CD14-positive monocyte (primary cell): ENCODE measurements at regions not wholly inside any gene's neighbourhood (a gene's known extent, or its start where the extent isn't known, plus 50 kb on each side); places are given as distances from the start of the nearest gene placed in this dataset.

Experiments
- DNase-seq, 3 donors: peaks; one replicate each; pipeline ENCODE4 v3.0.0-alpha.2; 2011 to 2022
- H2AFZ ChIP-seq: 2 replicates; pipeline ENCODE4 v1.6.0; 2012; ENCODE audit warnings: mild to moderate bottlenecking, low read depth, low read length, inconsistent platforms; ENCODE audit not compliant: insufficient read depth, poor library complexity, severe bottlenecking
- H3K27ac ChIP-seq, 2 donors: 1 replicate in 1 of 2; 2 replicates in 1 of 2; pipeline ENCODE4 v1.5.1; 2012 to 2013; ENCODE audit warnings: low read length in 2 of 2, control low read depth in 1 of 2, inconsistent platforms in 1 of 2, low read depth in 1 of 2, mild to moderate bottlenecking in 1 of 2
- H3K27me3 ChIP-seq, 2 donors: one replicate each; pipeline versions ENCODE4 v1.6.0 to v1.6.1; 2011 to 2013; ENCODE audit warnings: low read length in 2 of 2; ENCODE audit not compliant: control insufficient read depth in 2 of 2, insufficient read depth in 2 of 2
- H3K36me3 ChIP-seq, 2 donors: replicated peaks in 1 of 2; 1 replicate in 1 of 2; 2 replicates in 1 of 2; pipeline versions ENCODE4 v1.5.1 to v1.6.1; 2012 to 2013; ENCODE audit warnings: low read length in 2 of 2, control low read depth in 1 of 2, inconsistent platforms in 1 of 2, mild to moderate bottlenecking in 1 of 2; ENCODE audit not compliant: insufficient read depth in 2 of 2, control insufficient read depth in 1 of 2
- H3K4me1 ChIP-seq, 2 donors: 1 replicate in 1 of 2; 2 replicates in 1 of 2; pipeline versions ENCODE4 v1.5.1 to v1.6.1; 2012 to 2013; ENCODE audit warnings: low read length in 2 of 2, control low read depth in 1 of 2, inconsistent platforms in 1 of 2, mild to moderate bottlenecking in 1 of 2, moderate library complexity in 1 of 2; ENCODE audit not compliant: insufficient read depth in 2 of 2, control insufficient read depth in 1 of 2
- H3K4me2 ChIP-seq: replicated peaks from 2 replicates; pipeline ENCODE3; 2012; ENCODE audit warnings: low read length, moderate library complexity, mild to moderate bottlenecking; ENCODE audit not compliant: poor library complexity, severe bottlenecking; ENCODE audit errors: extremely low read depth
- H3K4me3 ChIP-seq, 3 experiments: fragments of 200-600 bp in 1 of 3; sonication (generic) in 1 of 3; replicated peaks in 1 of 3; 1 replicate in 2 of 3; 2 replicates in 1 of 3; pipeline ENCODE4 v1.5.1; 2011 to 2013; ENCODE audit warnings: low read length in 3 of 3, mild to moderate bottlenecking in 3 of 3, control low read depth in 2 of 3, low read depth in 2 of 3, inconsistent platforms in 1 of 3, moderate library complexity in 1 of 3
- H3K79me2 ChIP-seq: 2 replicates; pipeline ENCODE4 v1.6.0; 2012; ENCODE audit warnings: mild to moderate bottlenecking, control low read depth, inconsistent platforms, low read length, moderate library complexity; ENCODE audit not compliant: insufficient read depth
- H3K9ac ChIP-seq: 2 replicates; pipeline ENCODE4 v1.6.0; 2017; ENCODE audit warnings: low read length, mild to moderate bottlenecking; ENCODE audit not compliant: insufficient read depth, poor library complexity, severe bottlenecking
- H3K9me3 ChIP-seq, 2 donors: replicated peaks in 1 of 2; 1 replicate in 1 of 2; 2 replicates in 1 of 2; pipeline versions ENCODE4 v1.5.1 to v1.6.1; 2012 to 2013; ENCODE audit warnings: low read length in 2 of 2, control low read depth in 1 of 2; ENCODE audit not compliant: control insufficient read depth in 1 of 2, insufficient read depth in 1 of 2
- H4K20me1 ChIP-seq: 2 replicates; pipeline ENCODE4 v1.6.0; 2012; ENCODE audit warnings: mild to moderate bottlenecking, low read length, control low read depth, moderate library complexity; ENCODE audit not compliant: insufficient read depth
- H3K27ac Mint-ChIP-seq, 7 donors: one replicate each; pipeline ENCODE4 v1.8.0; 2020; ENCODE audit warnings: mild to moderate bottlenecking in 7 of 7, mixed read lengths in 7 of 7, moderate library complexity in 6 of 7, inconsistent platforms in 2 of 7
- H3K27me3 Mint-ChIP-seq, 3 donors: one replicate each; pipeline ENCODE4 v1.8.0; 2021 to 2022; ENCODE audit warnings: low read depth in 3 of 3, mild to moderate bottlenecking in 3 of 3, mixed read lengths in 3 of 3, moderate library complexity in 3 of 3, inconsistent platforms in 1 of 3
- H3K36me3 Mint-ChIP-seq, 2 donors: one replicate each; pipeline ENCODE4 v1.8.0; 2020; ENCODE audit warnings: mixed read lengths in 2 of 2, inconsistent platforms in 1 of 2, mild to moderate bottlenecking in 1 of 2
- H3K4me1 Mint-ChIP-seq: one replicate; pipeline ENCODE4 v1.8.0; 2020; ENCODE audit warnings: mild to moderate bottlenecking, mixed read lengths
- H3K4me3 Mint-ChIP-seq, 2 donors: one replicate each; pipeline ENCODE4 v1.8.0; 2020; ENCODE audit warnings: mild to moderate bottlenecking in 2 of 2, mixed read lengths in 2 of 2, moderate library complexity in 1 of 2
- H3K9me3 Mint-ChIP-seq, 7 donors: one replicate each; pipeline ENCODE4 v1.8.0; 2020 to 2022; ENCODE audit warnings: mixed read lengths in 7 of 7, mild to moderate bottlenecking in 6 of 7, moderate library complexity in 6 of 7, inconsistent platforms in 2 of 7
- WGBS: methylation state at CpG from one replicate; pipeline ENCODE4 v1.1.5; 2013; ENCODE audit warnings: missing lambda C conversion rate; ENCODE audit not compliant: insufficient coverage; 5-methylcytosine and 5-hydroxymethylcytosine counted together
- intact Hi-C, 2 donors: fragments of 100-400 bp; cut with micrococcal nuclease; formaldehyde crosslinking; loops; one replicate each; pipeline versions ENCODE4 v1.15.0 to v1.15.1; 2023
- TF ChIP-seq, protein P1 (sequence below): fragments of 200-600 bp; IDR thresholded peaks from one replicate; pipeline ENCODE4 v1.8.0; 2022; ENCODE audit warnings: antibody characterized with exemption, mild to moderate bottlenecking

- H3K27me3 ChIP-seq = no peaks in the 10 kb centered on the region
- no peaks in the 10 kb centered on the region for H3K36me3 ChIP-seq
- intact Hi-C loops = no loop called here
- no peaks in the 10 kb centered on the region for H4K20me1 ChIP-seq
- no peak for DNase-seq
- H3K4me3 Mint-ChIP-seq = no peak overlapping the region
- no peak overlapping the region for H3K4me3 ChIP-seq
- no peaks in the 10 kb centered on the region for H3K79me2 ChIP-seq
- no peak overlapping the region for H3K4me2 ChIP-seq
- H3K27ac ChIP-seq = no peak overlapping the region
- no peaks in the 10 kb centered on the region for H3K4me1 Mint-ChIP-seq
- H3K4me1 ChIP-seq = no peaks in the 10 kb centered on the region
- peaks cover 0 to 4% (median 3%) of the 10 kb centered on the region in 3 donors for H3K27me3 Mint-ChIP-seq
- no peaks in the 10 kb centered on the region for H3K9me3 ChIP-seq
- no peak overlapping the region for H3K9ac ChIP-seq
- H3K36me3 Mint-ChIP-seq = no peaks in the 10 kb centered on the region
- H3K9me3 Mint-ChIP-seq = peaks cover 0 to 4% (median 0%) of the 10 kb centered on the region in 7 donors
- TF ChIP-seq, protein P1, sequence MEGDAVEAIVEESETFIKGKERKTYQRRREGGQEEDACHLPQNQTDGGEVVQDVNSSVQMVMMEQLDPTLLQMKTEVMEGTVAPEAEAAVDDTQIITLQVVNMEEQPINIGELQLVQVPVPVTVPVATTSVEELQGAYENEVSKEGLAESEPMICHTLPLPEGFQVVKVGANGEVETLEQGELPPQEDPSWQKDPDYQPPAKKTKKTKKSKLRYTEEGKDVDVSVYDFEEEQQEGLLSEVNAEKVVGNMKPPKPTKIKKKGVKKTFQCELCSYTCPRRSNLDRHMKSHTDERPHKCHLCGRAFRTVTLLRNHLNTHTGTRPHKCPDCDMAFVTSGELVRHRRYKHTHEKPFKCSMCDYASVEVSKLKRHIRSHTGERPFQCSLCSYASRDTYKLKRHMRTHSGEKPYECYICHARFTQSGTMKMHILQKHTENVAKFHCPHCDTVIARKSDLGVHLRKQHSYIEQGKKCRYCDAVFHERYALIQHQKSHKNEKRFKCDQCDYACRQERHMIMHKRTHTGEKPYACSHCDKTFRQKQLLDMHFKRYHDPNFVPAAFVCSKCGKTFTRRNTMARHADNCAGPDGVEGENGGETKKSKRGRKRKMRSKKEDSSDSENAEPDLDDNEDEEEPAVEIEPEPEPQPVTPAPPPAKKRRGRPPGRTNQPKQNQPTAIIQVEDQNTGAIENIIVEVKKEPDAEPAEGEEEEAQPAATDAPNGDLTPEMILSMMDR = no peak
- no peak overlapping the region for H2AFZ ChIP-seq
- 94% methylated on average over 1 of the region's 1 CpG for WGBS
- no peak overlapping the region for H3K27ac Mint-ChIP-seq
Measured at GRCh38 chr15:85932391-85932790, 137.7 kb upstream of the KLHL25 start.

- DNase-seq = no peak
- Histone ChIP-seq H3K4me1 (no peaks in the 10 kb centered on the region), H3K4me2 (no peak overlapping the region), H3K9ac (no peak overlapping the region), H3K4me3 (no peak overlapping the region), H4K20me1 (no peaks in the 10 kb centered on the region), H3K9me3 (no peaks in the 10 kb centered on the region), H2AFZ (no peak overlapping the region), H3K36me3 (no peaks in the 10 kb centered on the region), H3K79me2 (no peaks in the 10 kb centered on the region), H3K27me3 (no peaks in the 10 kb centered on the region), H3K27ac (no peak overlapping the region)
- H3K4me3 Mint-ChIP-seq = no peak overlapping the region
- H3K9me3 Mint-ChIP-seq = peaks cover 0 to 4% (median 0%) of the 10 kb centered on the region in 7 donors
- H3K36me3 Mint-ChIP-seq = no peaks in the 10 kb centered on the region
- no peaks in the 10 kb centered on the region for H3K4me1 Mint-ChIP-seq
- peaks cover 0 to 5% (median 3%) of the 10 kb centered on the region in 3 donors for H3K27me3 Mint-ChIP-seq
- TF ChIP-seq, protein P1 = no peak
- intact Hi-C loops = no loop called here
- H3K27ac Mint-ChIP-seq = no peak overlapping the region
- WGBS = 17% methylated on average over 2 of the region's 2 CpGs
Measured at GRCh38 chr15:85934691-85935090, 140.0 kb upstream of the KLHL25 start.
